NCI-H1436 treated with DMSO at 0.1 percent for 48 hours (cell line): ENCODE measurements at regions not wholly inside any gene's neighbourhood (a gene's known extent, or its start where the extent isn't known, plus 50 kb on each side); places are given as distances from the start of the nearest gene placed in this dataset.
"Not testable (repeated sequence)": the region's sequence is repeated elsewhere in the genome, so short reads cannot be mapped to it uniquely, and the experiment has no call there.

ENCODE experiments used
- DNase-seq: peaks from one replicate; lab custom pipeline; 2025; lab: John Stamatoyannopoulos, UW

- DNase-seq, result no peak
These were observed 246.9 kb upstream of the MKLN1 start for GRCh38 chr7:131080754-131081153.

GRCh38 chr7:131081308-131081707 is 246.4 kb upstream of the MKLN1 start:
- no peak for DNase-seq

- DNase-seq, result no peak
These were observed 243.9 kb upstream of the MKLN1 start for GRCh38 chr7:131083781-131084180.

GRCh38 chr7:131084336-131084735 is 243.3 kb upstream of the MKLN1 start:
- DNase-seq, result not testable (repeated sequence)

GRCh38 chr7:131087756-131088658 is 239.7 kb upstream of the MKLN1 start:
- DNase-seq, result no peak

- no peak for DNase-seq
These were observed 237.5 kb upstream of the MKLN1 start for GRCh38 chr7:131090188-131090587.

GRCh38 chr7:131090886-131091692 is 236.6 kb upstream of the MKLN1 start:
- no peak for DNase-seq

GRCh38 chr7:131094685-131095084 is 233.0 kb upstream of the MKLN1 start:
- no peak for DNase-seq

- no peak for DNase-seq
These were observed 232.3 kb upstream of the MKLN1 start for GRCh38 chr7:131095346-131095745.

- no peak for DNase-seq
These were observed 231.3 kb upstream of the MKLN1 start for GRCh38 chr7:131096267-131096927.

- no peak for DNase-seq
These were observed 229.9 kb upstream of the MKLN1 start for GRCh38 chr7:131097662-131098376.

- no peak for DNase-seq
These were observed 229.1 kb upstream of the MKLN1 start for GRCh38 chr7:131098527-131098926.

GRCh38 chr7:131100357-131101054 is 227.2 kb upstream of the MKLN1 start:
- no peak for DNase-seq

- DNase-seq, result no peak
These were observed 223.7 kb upstream of the MKLN1 start for GRCh38 chr7:131103997-131104396.

GRCh38 chr7:131104596-131105293 is 222.9 kb upstream of the MKLN1 start:
- DNase-seq, result no peak

- no peak for DNase-seq
These were observed 222.3 kb upstream of the MKLN1 start for GRCh38 chr7:131105294-131105798.

- DNase-seq, result no peak
These were observed 221.6 kb upstream of the MKLN1 start for GRCh38 chr7:131105799-131106680.

- DNase-seq, result no peak
These were observed 220.9 kb upstream of the MKLN1 start for GRCh38 chr7:131106681-131107336.
